Activated CD8-positive, alpha-beta T cell treated with anti-CD3 and anti-CD28 coated beads, Interleukin-2, amount 10 ng/mL, durations not matched to agents 7 days and 5 days (primary cell): ENCODE measurements at regions not wholly inside any gene's neighbourhood (a gene's known extent, or its start where the extent isn't known, plus 50 kb on each side); places are given as distances from the start of the nearest gene placed in this dataset.

Experiments
- ATAC-seq: fragments of 150-1000 bp; cut with Tn5 transposase; one replicate; pipeline ENCODE4 v1.10.0; 2021; ENCODE audit warnings: moderate library complexity
- CTCF ChIA-PET: fragments of 350-600 bp; sonication (Branson Sonifier 250); formaldehyde crosslinking; loops from one replicate; lab custom pipeline; 2021; ENCODE audit warnings: antibody characterized with exemption; lab: Charles Lee
- POLR2A ChIA-PET: fragments of 350-600 bp; sonication (Branson Sonifier 250); formaldehyde crosslinking; loops from one replicate; lab custom pipeline; 2021; ENCODE audit warnings: antibody characterized with exemption; lab: Charles Lee
- DNase-seq: peaks from one replicate; pipeline ENCODE4 v3.0.0-alpha.2; 2020
- H3K27ac Mint-ChIP-seq: one replicate; pipeline ENCODE4 v1.8.0; 2021; ENCODE audit warnings: mild to moderate bottlenecking, mixed read lengths
- H3K27me3 Mint-ChIP-seq: one replicate; pipeline ENCODE4 v1.8.0; 2021; ENCODE audit warnings: low read depth, mixed read lengths
- H3K36me3 Mint-ChIP-seq: one replicate; pipeline ENCODE4 v1.8.0; 2021; ENCODE audit warnings: low read depth, mixed read lengths
- H3K4me1 Mint-ChIP-seq: one replicate; pipeline ENCODE4 v1.8.0; 2021; ENCODE audit warnings: low read depth, mixed read lengths
- H3K4me3 Mint-ChIP-seq: one replicate; pipeline ENCODE4 v1.8.0; 2021; ENCODE audit warnings: mild to moderate bottlenecking, mixed read lengths
- H3K9me3 Mint-ChIP-seq: one replicate; pipeline ENCODE4 v1.8.0; 2022; ENCODE audit warnings: mixed read lengths; ENCODE audit not compliant: insufficient read depth

- no peaks in the 10 kb centered on the region for H3K36me3 Mint-ChIP-seq
- peaks cover 41% of the 10 kb centered on the region for H3K27me3 Mint-ChIP-seq
- no peak overlapping the region for H3K27ac Mint-ChIP-seq
- POLR2A ChIA-PET: no interaction called here
- ATAC-seq (no peak), DNase-seq (no peak)
- no peaks in the 10 kb centered on the region for H3K4me1 Mint-ChIP-seq
- H3K9me3 Mint-ChIP-seq: no peaks in the 10 kb centered on the region
- H3K4me3 Mint-ChIP-seq: no peak overlapping the region
- CTCF ChIA-PET: no interaction called here
Measured at GRCh38 chr15:101590785-101591184, 61.4 kb downstream of the TM2D3 start.

- H3K4me3 Mint-ChIP-seq: no peak overlapping the region
- no peaks in the 10 kb centered on the region for H3K36me3 Mint-ChIP-seq
- CTCF ChIA-PET: no interaction called here
- H3K27ac Mint-ChIP-seq: no peak overlapping the region
- H3K27me3 Mint-ChIP-seq: peaks cover 15% of the 10 kb centered on the region
- POLR2A ChIA-PET: no interaction called here
- ATAC-seq (no peak), DNase-seq (no peak)
- H3K4me1 Mint-ChIP-seq: no peaks in the 10 kb centered on the region
- no peaks in the 10 kb centered on the region for H3K9me3 Mint-ChIP-seq
Measured at GRCh38 chr15:101583284-101583683, 68.9 kb downstream of the TM2D3 start.

- no peak overlapping the region for H3K27ac Mint-ChIP-seq
- ChIA-PET CTCF (interaction anchor here (1.1 to 1.4 kb wide), 2 partner anchors 78 to 983 kb away, joined by 3 read pairs; no protein-coding TSS in a partner anchor), POLR2A (no interaction called here)
- no peaks in the 10 kb centered on the region for H3K36me3 Mint-ChIP-seq
- H3K27me3 Mint-ChIP-seq: peaks cover 6% of the 10 kb centered on the region
- DNase-seq (no peak), ATAC-seq (no peak)
- no peak overlapping the region for H3K4me3 Mint-ChIP-seq
- no peaks in the 10 kb centered on the region for H3K4me1 Mint-ChIP-seq
- H3K9me3 Mint-ChIP-seq: no peaks in the 10 kb centered on the region
Measured at GRCh38 chr15:101580431-101580830, 71.8 kb downstream of the TM2D3 start.

GRCh38 chr15:101579631-101580163 is 72.5 kb downstream of the TM2D3 start:
- no peak overlapping the region for H3K27ac Mint-ChIP-seq
- no peak for ATAC-seq
- no peaks in the 10 kb centered on the region for H3K9me3 Mint-ChIP-seq
- H3K36me3 Mint-ChIP-seq: no peaks in the 10 kb centered on the region
- DNase-seq: no peak
- H3K4me3 Mint-ChIP-seq: no peak overlapping the region
- no peaks in the 10 kb centered on the region for H3K4me1 Mint-ChIP-seq
- ChIA-PET CTCF (interaction anchor here (1.1 to 1.4 kb wide), 2 partner anchors 78 to 982 kb away, joined by 3 read pairs; no protein-coding TSS in a partner anchor), POLR2A (interaction anchor here (0.6 kb wide), 1 partner anchor 10 kb away, joined by 3 read pairs; no protein-coding TSS in a partner anchor)
- peaks cover 6% of the 10 kb centered on the region for H3K27me3 Mint-ChIP-seq

GRCh38 chr15:101578443-101578894 is 73.7 kb downstream of the TM2D3 start:
- DNase-seq: no peak
- ChIA-PET POLR2A (no interaction called here), CTCF (no interaction called here)
- peaks cover 7% of the 10 kb centered on the region for H3K27me3 Mint-ChIP-seq
- no peak for ATAC-seq
- H3K4me1 Mint-ChIP-seq: no peaks in the 10 kb centered on the region
- H3K36me3 Mint-ChIP-seq: no peaks in the 10 kb centered on the region
- no peaks in the 10 kb centered on the region for H3K9me3 Mint-ChIP-seq
- no peak overlapping the region for H3K27ac Mint-ChIP-seq
- H3K4me3 Mint-ChIP-seq: no peak overlapping the region

- ChIA-PET POLR2A (no interaction called here), CTCF (no interaction called here)
- Mint-ChIP-seq H3K9me3 (no peaks in the 10 kb centered on the region), H3K4me3 (no peak overlapping the region), H3K4me1 (no peaks in the 10 kb centered on the region), H3K36me3 (no peaks in the 10 kb centered on the region), H3K27ac (no peak overlapping the region), H3K27me3 (peaks cover 4% of the 10 kb centered on the region)
- DNase-seq (no peak), ATAC-seq (no peak)
Measured at GRCh38 chr15:101573951-101574350, 78.2 kb downstream of the TM2D3 start.

GRCh38 chr15:101570241-101570640 is 80.7 kb upstream of the PCSK6 start:
- ChIA-PET CTCF (no interaction called here), POLR2A (no interaction called here)
- no peak overlapping the region for H3K27ac Mint-ChIP-seq
- DNase-seq: no peak
- no peak overlapping the region for H3K4me3 Mint-ChIP-seq
- ATAC-seq: no peak
- H3K9me3 Mint-ChIP-seq: no peaks in the 10 kb centered on the region
- H3K27me3 Mint-ChIP-seq: peaks cover 5% of the 10 kb centered on the region
- H3K4me1 Mint-ChIP-seq: no peaks in the 10 kb centered on the region
- H3K36me3 Mint-ChIP-seq: no peaks in the 10 kb centered on the region

GRCh38 chr15:101568821-101569555 is 79.5 kb upstream of the PCSK6 start:
- Mint-ChIP-seq H3K4me1 (no peaks in the 10 kb centered on the region), H3K9me3 (no peaks in the 10 kb centered on the region), H3K36me3 (no peaks in the 10 kb centered on the region), H3K27me3 (peaks cover 5% of the 10 kb centered on the region), H3K27ac (no peak overlapping the region), H3K4me3 (no peak overlapping the region)
- ChIA-PET POLR2A (no interaction called here), CTCF (no interaction called here)
- DNase-seq (no peak), ATAC-seq (no peak)

- POLR2A ChIA-PET: no interaction called here
- H3K4me3 Mint-ChIP-seq: no peak overlapping the region
- no peaks in the 10 kb centered on the region for H3K4me1 Mint-ChIP-seq
- H3K9me3 Mint-ChIP-seq: no peaks in the 10 kb centered on the region
- no peak overlapping the region for H3K27ac Mint-ChIP-seq
- no peak for DNase-seq
- H3K27me3 Mint-ChIP-seq: peaks cover 2% of the 10 kb centered on the region
- CTCF ChIA-PET: no interaction called here
- no peaks in the 10 kb centered on the region for H3K36me3 Mint-ChIP-seq
- ATAC-seq: no peak
Measured at GRCh38 chr15:101568309-101568708, 78.8 kb upstream of the PCSK6 start.

GRCh38 chr15:101566748-101567488 is 77.4 kb upstream of the PCSK6 start:
- ChIA-PET CTCF (no interaction called here), POLR2A (no interaction called here)
- no peaks in the 10 kb centered on the region for H3K4me1 Mint-ChIP-seq
- no peak overlapping the region for H3K27ac Mint-ChIP-seq
- H3K36me3 Mint-ChIP-seq: no peaks in the 10 kb centered on the region
- peaks cover 2% of the 10 kb centered on the region for H3K27me3 Mint-ChIP-seq
- no peak for DNase-seq
- ATAC-seq: no peak
- no peak overlapping the region for H3K4me3 Mint-ChIP-seq
- H3K9me3 Mint-ChIP-seq: no peaks in the 10 kb centered on the region

- H3K4me1 Mint-ChIP-seq: no peaks in the 10 kb centered on the region
- ATAC-seq (no peak), DNase-seq (no peak)
- ChIA-PET CTCF (no interaction called here), POLR2A (no interaction called here)
- no peak overlapping the region for H3K4me3 Mint-ChIP-seq
- H3K27ac Mint-ChIP-seq: no peak overlapping the region
- H3K9me3 Mint-ChIP-seq: no peaks in the 10 kb centered on the region
- peaks cover 2% of the 10 kb centered on the region for H3K27me3 Mint-ChIP-seq
- H3K36me3 Mint-ChIP-seq: no peaks in the 10 kb centered on the region
Measured at GRCh38 chr15:101565377-101565776, 75.9 kb upstream of the PCSK6 start.

- CTCF ChIA-PET: no interaction called here
Measured at GRCh38 chr15:101563176-101563796, 73.8 kb upstream of the PCSK6 start.

More at GRCh38 chr15:101563176-101563796, 73.8 kb upstream of the PCSK6 start:
- Mint-ChIP-seq H3K27me3 (peaks cover 2% of the 10 kb centered on the region), H3K27ac (no peak overlapping the region), H3K4me3 (no peak overlapping the region), H3K9me3 (no peaks in the 10 kb centered on the region), H3K4me1 (no peaks in the 10 kb centered on the region), H3K36me3 (no peaks in the 10 kb centered on the region)
- no peak for ATAC-seq
- no peak for DNase-seq
- POLR2A ChIA-PET: no interaction called here
